ENCODE measurements at regions not wholly inside any gene's neighbourhood (a gene's known extent, or its start where the extent isn't known, plus 50 kb on each side); places are given as distances from the start of the nearest gene placed in this dataset.
A peak's percentile ranks its signal among the peaks of the same experiment; 100 is the strongest.

- Histone ChIP-seq H4K20me1 (replicated peaks; ENCODE audit: insufficient read depth) (no peaks in the 10 kb centered on the region), H3K36me3 (ENCODE audit: insufficient read depth) (no peaks in the 10 kb centered on the region), H3K27me3 (ENCODE audit: insufficient read depth) (no peaks in the 10 kb centered on the region), H3K4me2 (no peak overlapping the region), H3K4me3 (no peak overlapping the region), H3F3A (replicated peaks; ENCODE audit: low read depth) (no peaks in the 10 kb centered on the region), H3K9me2 (ENCODE audit: insufficient read depth) (no peaks in the 10 kb centered on the region; the same call in 1 of the 2 replicates), H3K27ac (ENCODE audit: low read depth) (no peak overlapping the region), H2AFZ (peak overlapping the region; percentile 78), H3K4me1 (ENCODE audit: insufficient read depth) (peaks cover 4% of the 10 kb centered on the region; the same call in 1 of the 2 replicates), H3K79me2 (replicated peaks; ENCODE audit: insufficient read depth) (no peaks in the 10 kb centered on the region)
- Mint-ChIP-seq H3K9me3 (no peaks in the 10 kb centered on the region), H3K27me3 (ENCODE audit: insufficient read depth, low read depth, poor library complexity) (peaks cover 2% of the 10 kb centered on the region), H3K36me3 (ENCODE audit: low read depth) (no peaks in the 10 kb centered on the region), H3K4me3 (no peak overlapping the region), H3K27ac (no peak overlapping the region), H3K4me1 (peaks cover 19% of the 10 kb centered on the region)
- DNase-seq (ENCODE audit: low spot score) (no peak), ATAC-seq (no peak)
- TF ChIP-seq CTCF (conservative IDR thresholded peaks at IDR 0.05; ENCODE audit: low read depth in 2 of 2) (no peak), NANOG (IDR thresholded peaks at IDR 0.05; ENCODE audit: borderline replicate concordance) (no peak), ZNF114 (CRISPR knock-in tag; IDR thresholded peaks at IDR 0.05) (no peak), EZH2phosphoT487 (IDR thresholded peaks at IDR 0.05; ENCODE audit: unreplicated experiment) (no peak), CREB1 (CRISPR knock-in tag; IDR thresholded peaks at IDR 0.05; ENCODE audit: low read depth) (no peak), POLR2AphosphoS5 (IDR thresholded peaks at IDR 0.05; ENCODE audit: low read depth) (no peak), ZNF462 (CRISPR knock-in tag; IDR thresholded peaks at IDR 0.05) (no peak), STAT1 (IDR thresholded peaks at IDR 0.05; ENCODE audit: unreplicated experiment) (no peak), JUNB (IDR thresholded peaks at IDR 0.05; ENCODE audit: unreplicated experiment) (no peak), ETS1 (IDR thresholded peaks at IDR 0.05) (no peak), ZNF331 (CRISPR knock-in tag; IDR thresholded peaks at IDR 0.05; ENCODE audit: low read depth) (no peak), EZH2 (IDR thresholded peaks at IDR 0.05; ENCODE audit: low read depth, unreplicated experiment) (no peak), REST (IDR thresholded peaks at IDR 0.05; ENCODE audit: unreplicated experiment) (no peak)
Observed at GRCh38 chr1:108041360-108042142, 76.6 kb upstream of the VAV3 start.

Measured in GM23338 (cell line).